Right lobe of liver (tissue), 6 donors: ENCODE measurements at regions not wholly inside any gene's neighbourhood (a gene's known extent, or its start where the extent isn't known, plus 50 kb on each side); places are given as distances from the start of the nearest gene placed in this dataset.
"Not testable (repeated sequence)": the region's sequence is repeated elsewhere in the genome, so short reads cannot be mapped to it uniquely, and the experiment has no call there.

Experiments
- ATAC-seq, 4 donors: fragments of 200-7000 bp; cut with Tn5 transposase; one replicate each; pipeline ENCODE4 v1.9.1; 2020; ENCODE audit warnings: mild to moderate bottlenecking in 4 of 4, moderate library complexity in 4 of 4
- DNase-seq, 3 donors: peaks; one replicate each; pipeline ENCODE4 v3.0.0-alpha.2; 2020
- H3K27ac ChIP-seq, 3 donors: fragments of 200-600 bp; one replicate each; pipeline ENCODE4 v1.8.0; 2022
- H3K27me3 ChIP-seq, 2 donors: fragments of 200-600 bp; one replicate each; pipeline ENCODE4 v1.8.0; 2022
- H3K36me3 ChIP-seq, 4 donors: fragments of 200-600 bp; sonication (generic) in 1 of 4; one replicate each; pipeline versions ENCODE4 v1.5.1 to v1.8.0; 2017 to 2022; ENCODE audit warnings: control low read depth in 1 of 4
- H3K4me1 ChIP-seq, 4 donors: fragments of 200-600 bp; sonication (generic) in 1 of 4; one replicate each; pipeline versions ENCODE4 v1.5.1 to v1.8.0; 2017 to 2022; ENCODE audit warnings: control low read depth in 1 of 4
- H3K4me3 ChIP-seq, 3 donors: fragments of 200-600 bp; one replicate each; pipeline ENCODE4 v1.8.0; 2022
- H3K9me3 ChIP-seq, 4 donors: fragments of 200-600 bp; sonication (generic) in 1 of 4; one replicate each; pipeline versions ENCODE4 v1.5.1 to v1.8.0; 2017 to 2022; ENCODE audit warnings: control low read depth in 1 of 4
- CTCF ChIP-seq, 4 donors: fragments of 200-600 bp in 3 of 4; fragments of 450-650 bp in 1 of 4; IDR thresholded peaks; one replicate each; pipeline versions ENCODE4 v1.5.1 to v1.8.0; 2016 to 2022; ENCODE audit warnings: antibody characterized with exemption in 4 of 4, mild to moderate bottlenecking in 2 of 4
- POLR2A ChIP-seq: fragments of 450-650 bp; IDR thresholded peaks from one replicate; pipeline ENCODE4 v1.6.1; 2017; ENCODE audit warnings: antibody characterized with exemption, mild to moderate bottlenecking
- WGBS: methylation state at CpG from one replicate; pipeline ENCODE4 v1.1.6; 2018; ENCODE audit warnings: low coverage, low lambda C conversion rate; ENCODE audit not compliant: insufficient coverage; ENCODE audit errors: missing lambda C conversion rate; 5-methylcytosine and 5-hydroxymethylcytosine counted together
- intact Hi-C, 2 donors: fragments of 100-400 bp; cut with DNase I; formaldehyde crosslinking; loops; one replicate each; pipeline versions ENCODE4 v1.11.2 to v1.14.1; 2022
- donor health status: DM: no; HTN: yes; CAD: no.
- donor health status: DM: no; HTN: no; CAD: no.
- donor health status: DM: no; HTN: no; CAD: no.
- donor health status: DM: no; HTN: yes; CAD: no.
- donor health status: DM: no; HTN: yes; CAD: no.

- Histone ChIP-seq H3K4me3 (no peak overlapping the region), H3K36me3 (no peaks in the 10 kb centered on the region), H3K27ac (no peak overlapping the region), H3K9me3 (no peaks in the 10 kb centered on the region), H3K4me1 (no peaks in the 10 kb centered on the region), H3K27me3 (no peaks in the 10 kb centered on the region)
- TF ChIP-seq CTCF (IDR thresholded peaks at IDR 0.05) (no peak), POLR2A (no peak)
- no peak for ATAC-seq
- DNase-seq = no peak
- intact Hi-C loops = loop anchor here (10.0 kb wide), 2 partner anchors 175 to 185 kb away; no protein-coding TSS in a partner anchor
Observed at GRCh38 chr15:38809621-38810020, 245.0 kb upstream of the RASGRP1 start.

DNA sequence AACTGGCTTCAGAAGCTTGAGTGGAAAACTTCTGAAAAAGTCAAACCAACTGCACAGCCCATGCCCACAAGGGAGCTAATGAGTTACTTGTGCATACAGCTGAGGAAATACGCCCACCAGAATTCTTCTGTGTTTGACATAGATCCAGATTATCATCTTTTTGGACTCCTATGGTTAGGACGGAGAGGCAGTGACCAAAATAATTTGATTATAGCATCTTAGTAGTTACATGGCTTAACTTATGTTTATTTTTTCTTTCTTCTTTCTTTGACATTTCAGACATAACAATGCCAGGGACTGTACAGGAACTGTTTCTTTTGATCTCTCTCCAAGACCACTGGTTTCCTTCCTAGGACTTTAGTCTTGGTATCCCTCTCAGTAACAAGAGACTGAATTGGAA is 246.1 kb upstream of the RASGRP1 start:
- no peaks in the 10 kb centered on the region for H3K36me3 ChIP-seq
- H3K27ac ChIP-seq = no peak overlapping the region
- H3K4me1 ChIP-seq = no peaks in the 10 kb centered on the region
- WGBS = 37% methylated on average over 2 of the region's 2 CpGs
- no peaks in the 10 kb centered on the region for H3K27me3 ChIP-seq
- DNase-seq (no peak), ATAC-seq (no peak)
- intact Hi-C loops = loop anchor here (10.0 kb wide), 2 partner anchors 174 to 184 kb away; no protein-coding TSS in a partner anchor
- H3K9me3 ChIP-seq = no peaks in the 10 kb centered on the region
- H3K4me3 ChIP-seq = no peak overlapping the region
- TF ChIP-seq CTCF (IDR thresholded peaks at IDR 0.05) (no peak), POLR2A (no peak)

GRCh38 chr15:38814254-38814653 is 249.6 kb upstream of the RASGRP1 start:
- intact Hi-C loops = loop anchor here (10.0 kb wide), 2 partner anchors 171 to 181 kb away; no protein-coding TSS in a partner anchor
- not testable (repeated sequence) for H3K9me3 ChIP-seq, ATAC-seq, DNase-seq, H3K4me3 ChIP-seq, H3K36me3 ChIP-seq, H3K4me1 ChIP-seq, H3K27me3 ChIP-seq, H3K27ac ChIP-seq
- 100% methylated on average over 1 of the region's 1 CpG for WGBS

DNA sequence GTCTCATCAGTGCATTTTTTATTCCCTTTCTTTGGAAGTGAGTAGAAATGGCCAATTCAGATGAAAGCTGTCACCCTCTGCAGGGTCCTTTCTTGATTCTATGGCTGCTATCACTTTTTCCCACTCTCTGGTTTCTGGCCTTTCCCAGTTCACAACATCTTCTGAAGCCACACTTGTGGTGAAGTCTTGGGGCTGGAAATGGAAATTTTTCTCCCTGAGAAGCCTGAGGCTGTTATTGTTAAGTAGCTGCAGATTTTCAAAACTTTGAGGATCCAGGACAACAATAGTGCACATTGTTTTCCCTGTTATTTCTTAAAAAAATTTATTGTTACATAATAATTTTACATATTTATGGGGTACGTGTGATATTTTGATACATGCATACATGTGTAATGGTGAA is 250.3 kb upstream of the RASGRP1 start:
- intact Hi-C loops = loop anchor here (10.0 kb wide), 2 partner anchors 170 to 180 kb away; no protein-coding TSS in a partner anchor
- Histone ChIP-seq H3K4me1 (no peaks in the 10 kb centered on the region), H3K4me3 (no peak overlapping the region), H3K27ac (no peak overlapping the region), H3K27me3 (no peaks in the 10 kb centered on the region), H3K9me3 (no peaks in the 10 kb centered on the region), H3K36me3 (no peaks in the 10 kb centered on the region)
- ATAC-seq (no peak), DNase-seq (no peak)
- no peak for TF ChIP-seq CTCF (IDR thresholded peaks at IDR 0.05)
- TF ChIP-seq POLR2A = no peak
- WGBS = 66% methylated on average over 1 of the region's 1 CpG

DNA sequence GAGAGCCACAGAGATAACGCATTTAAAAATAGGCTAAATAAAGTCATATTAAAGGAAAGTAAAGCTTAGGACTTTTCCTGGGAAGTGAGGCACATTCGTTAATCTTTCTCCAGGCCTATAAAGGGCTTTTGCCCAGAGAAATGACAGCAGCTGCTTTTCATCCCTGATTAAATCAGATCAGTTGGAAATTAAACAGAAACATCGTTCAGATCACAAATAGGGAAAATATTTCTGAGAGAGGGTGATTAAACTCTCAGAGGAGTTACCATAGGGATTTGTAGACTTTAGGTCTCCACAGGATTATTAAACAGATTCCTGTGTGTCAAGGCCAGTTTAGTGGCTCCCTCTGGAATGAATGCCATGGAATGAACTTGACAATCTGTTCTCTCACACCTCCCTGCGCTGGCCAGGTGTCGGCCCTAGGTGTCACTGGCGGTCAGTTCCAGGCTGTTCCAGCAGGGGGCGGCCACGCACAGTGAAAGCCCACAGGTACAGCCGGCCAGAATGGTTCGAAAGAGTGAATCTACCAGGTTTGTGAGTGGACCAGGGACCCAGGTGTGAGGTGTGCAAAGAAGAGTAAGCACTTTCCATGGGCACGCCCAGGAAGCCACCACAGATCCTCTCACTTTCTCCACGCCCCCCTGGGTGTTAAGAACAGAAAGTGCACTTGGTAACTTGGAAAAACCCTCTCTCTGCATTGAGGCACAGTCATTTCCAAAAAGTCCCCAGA is 253.0 kb upstream of the RASGRP1 start:
- no peak overlapping the region for H3K27ac ChIP-seq
- H3K27me3 ChIP-seq = no peaks in the 10 kb centered on the region
- H3K36me3 ChIP-seq = no peaks in the 10 kb centered on the region
- no peak overlapping the region for H3K4me3 ChIP-seq
- TF ChIP-seq CTCF (IDR thresholded peaks at IDR 0.05) (peak; percentile 98 to 99 (median 99)), POLR2A (no peak)
- peak; percentile 82 to 85 (median 85) for DNase-seq
- H3K9me3 ChIP-seq = no peaks in the 10 kb centered on the region
- 10% methylated on average over 12 of the region's 12 CpGs for WGBS
- intact Hi-C loops = loop anchor here (10.0 kb wide), 2 partner anchors 167 to 177 kb away; no protein-coding TSS in a partner anchor
- peak; percentile 99 to 100 (median 100) for ATAC-seq
- no peaks in the 10 kb centered on the region for H3K4me1 ChIP-seq
